Astrocyte of the cerebellum (primary cell): ENCODE measurements at regions not wholly inside any gene's neighbourhood (a gene's known extent, or its start where the extent isn't known, plus 50 kb on each side); places are given as distances from the start of the nearest gene placed in this dataset.

Experiments used
- DNase-seq: peaks from one replicate; pipeline ENCODE4 v3.0.0-alpha.2; 2011; ENCODE audit warnings: low read depth
- H3K4me3 ChIP-seq: 2 replicates; pipeline ENCODE4 v1.5.1; 2011; ENCODE audit warnings: mild to moderate bottlenecking, low read depth, low read length, moderate library complexity
- in situ Hi-C: cut with HindIII; loops from 2 replicates; pipeline ENCODE4 v1.10.0; 2017; ENCODE audit warnings: low sequenced_read_pairs
- TF ChIP-seq, protein P1 (sequence below): IDR thresholded peaks from 2 replicates; pipeline ENCODE4 v1.5.1; 2012; ENCODE audit warnings: low read length, low read depth, moderate library complexity, mild to moderate bottlenecking; ENCODE audit errors: missing control alignments

DNA sequence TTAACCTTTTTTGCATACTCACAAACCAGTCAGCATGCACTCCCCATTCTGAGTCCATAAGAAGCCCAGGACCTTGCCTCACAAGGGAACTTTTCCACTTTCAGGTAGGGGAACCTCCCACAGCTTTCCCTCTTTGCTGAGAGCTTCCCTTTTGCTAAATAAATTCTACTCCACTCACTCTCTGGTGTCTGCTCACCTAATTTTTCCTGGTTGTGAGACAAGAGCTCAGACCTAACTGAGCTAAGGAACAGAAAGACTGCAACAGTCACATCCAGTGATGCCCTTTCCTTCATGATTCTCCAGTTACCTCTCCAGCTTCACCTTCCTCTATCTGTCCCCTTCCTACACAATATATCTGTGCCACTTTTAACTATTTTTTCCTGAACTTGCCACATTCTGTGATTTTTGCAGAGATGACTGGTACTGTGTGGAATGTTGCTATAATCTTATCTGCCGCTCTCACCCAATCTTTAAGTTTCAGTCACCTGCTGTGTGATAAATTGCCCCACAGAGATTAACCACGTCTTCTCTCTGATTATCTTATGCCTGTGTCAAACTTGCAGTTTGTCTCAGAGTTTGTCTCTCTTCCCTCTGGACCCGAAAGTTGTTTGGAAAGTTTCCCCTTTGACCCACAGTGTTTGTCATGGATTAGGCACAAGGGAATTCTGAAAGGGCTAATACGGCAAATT, 737.1 kb upstream of the FLRT2 start:
- in situ Hi-C loops, result no loop called here
- TF ChIP-seq, protein P1, sequence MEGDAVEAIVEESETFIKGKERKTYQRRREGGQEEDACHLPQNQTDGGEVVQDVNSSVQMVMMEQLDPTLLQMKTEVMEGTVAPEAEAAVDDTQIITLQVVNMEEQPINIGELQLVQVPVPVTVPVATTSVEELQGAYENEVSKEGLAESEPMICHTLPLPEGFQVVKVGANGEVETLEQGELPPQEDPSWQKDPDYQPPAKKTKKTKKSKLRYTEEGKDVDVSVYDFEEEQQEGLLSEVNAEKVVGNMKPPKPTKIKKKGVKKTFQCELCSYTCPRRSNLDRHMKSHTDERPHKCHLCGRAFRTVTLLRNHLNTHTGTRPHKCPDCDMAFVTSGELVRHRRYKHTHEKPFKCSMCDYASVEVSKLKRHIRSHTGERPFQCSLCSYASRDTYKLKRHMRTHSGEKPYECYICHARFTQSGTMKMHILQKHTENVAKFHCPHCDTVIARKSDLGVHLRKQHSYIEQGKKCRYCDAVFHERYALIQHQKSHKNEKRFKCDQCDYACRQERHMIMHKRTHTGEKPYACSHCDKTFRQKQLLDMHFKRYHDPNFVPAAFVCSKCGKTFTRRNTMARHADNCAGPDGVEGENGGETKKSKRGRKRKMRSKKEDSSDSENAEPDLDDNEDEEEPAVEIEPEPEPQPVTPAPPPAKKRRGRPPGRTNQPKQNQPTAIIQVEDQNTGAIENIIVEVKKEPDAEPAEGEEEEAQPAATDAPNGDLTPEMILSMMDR, result no peak
- no peak overlapping the region for H3K4me3 ChIP-seq

DNA sequence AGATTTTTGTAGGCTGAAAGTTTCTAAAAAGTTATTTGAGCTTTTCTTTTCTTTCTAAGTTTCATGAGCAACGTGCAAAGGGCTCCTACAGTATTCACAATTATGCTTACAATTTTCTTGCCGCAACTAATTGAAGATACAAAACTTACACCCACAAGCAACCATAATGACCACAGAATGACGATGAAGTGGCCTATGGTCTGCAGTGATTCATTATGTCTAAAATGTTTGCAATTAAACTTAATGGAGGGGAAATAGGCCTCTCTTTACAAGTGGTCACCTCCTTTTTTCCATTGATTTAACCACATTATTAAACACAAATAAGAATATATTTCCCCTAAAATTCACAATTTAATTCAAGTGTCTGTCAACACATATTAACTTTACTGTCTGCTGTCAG, 732.6 kb upstream of the FLRT2 start:
- TF ChIP-seq, protein P1, result no peak
- in situ Hi-C loops, result no loop called here
- DNase-seq, result no peak

More for the DNA sequence above, 737.1 kb upstream of the FLRT2 start:
- DNase-seq, result no peak

DNA sequence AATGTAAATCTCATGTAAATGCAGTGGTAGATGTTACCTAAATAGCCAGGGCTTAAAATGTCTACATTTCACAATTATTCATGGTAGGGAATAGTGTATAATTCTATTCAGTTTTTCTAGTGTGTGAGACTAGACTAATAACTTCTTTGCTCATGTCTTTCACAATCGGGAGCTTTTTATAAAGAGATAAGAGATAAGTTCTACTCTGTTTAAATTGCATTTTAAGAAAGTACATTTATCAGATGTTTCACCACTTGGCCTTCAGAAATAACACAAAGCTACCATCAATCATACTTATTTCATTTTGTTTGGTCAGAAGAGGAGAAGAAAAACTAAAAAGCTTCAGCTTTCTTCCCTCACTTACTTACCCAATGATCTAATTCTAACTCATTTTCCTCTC, 725.5 kb upstream of the FLRT2 start:
- H3K4me3 ChIP-seq, result no peak overlapping the region
- DNase-seq, result no peak
- TF ChIP-seq, protein P1, result no peak
- in situ Hi-C loops, result no loop called here

More for the DNA sequence above, 732.6 kb upstream of the FLRT2 start:
- H3K4me3 ChIP-seq, result no peak overlapping the region

DNA sequence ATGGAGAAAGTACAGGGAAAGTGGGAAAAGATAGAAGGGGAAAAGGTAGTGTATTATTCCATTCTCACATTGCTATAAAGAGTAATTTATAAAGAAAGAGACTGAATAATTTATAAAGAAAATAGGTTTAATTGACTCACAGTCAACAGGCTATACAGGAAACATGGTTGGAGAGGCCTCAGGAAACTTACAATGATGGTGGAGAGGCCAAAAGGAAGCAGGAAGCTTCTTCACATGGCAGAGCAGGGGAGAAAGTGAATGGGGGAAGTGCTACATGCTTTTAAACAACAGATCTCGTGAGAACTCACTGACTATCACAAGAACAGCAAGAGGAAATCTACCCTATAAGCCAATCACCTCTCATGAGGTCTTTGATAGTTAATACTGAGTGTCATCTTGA, 725.0 kb upstream of the FLRT2 start:
- TF ChIP-seq, protein P1, result no peak
- no peak overlapping the region for H3K4me3 ChIP-seq
- no peak for DNase-seq
- in situ Hi-C loops, result no loop called here

DNA sequence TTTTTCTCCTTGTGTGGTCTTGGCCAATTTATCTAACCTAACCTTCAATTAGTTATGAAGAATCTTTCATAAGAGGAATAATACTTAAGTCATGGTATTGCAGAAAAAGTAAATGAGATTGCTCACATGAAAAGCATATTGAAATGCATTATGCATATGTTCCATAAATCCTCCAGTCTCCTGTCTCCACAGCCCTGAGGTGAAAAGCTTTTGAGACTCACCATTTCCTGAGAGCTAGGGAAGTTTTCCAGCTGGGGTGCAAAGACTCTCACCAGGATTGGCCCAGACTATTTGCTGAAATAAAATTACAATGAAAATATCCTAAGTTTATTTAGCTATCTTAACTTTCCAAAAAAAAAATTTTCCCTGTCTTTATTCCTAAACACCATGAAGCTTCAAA, 723.8 kb upstream of the FLRT2 start:
- in situ Hi-C loops, result no loop called here
- no peak for DNase-seq
- H3K4me3 ChIP-seq, result no peak overlapping the region
- TF ChIP-seq, protein P1, result no peak

DNA sequence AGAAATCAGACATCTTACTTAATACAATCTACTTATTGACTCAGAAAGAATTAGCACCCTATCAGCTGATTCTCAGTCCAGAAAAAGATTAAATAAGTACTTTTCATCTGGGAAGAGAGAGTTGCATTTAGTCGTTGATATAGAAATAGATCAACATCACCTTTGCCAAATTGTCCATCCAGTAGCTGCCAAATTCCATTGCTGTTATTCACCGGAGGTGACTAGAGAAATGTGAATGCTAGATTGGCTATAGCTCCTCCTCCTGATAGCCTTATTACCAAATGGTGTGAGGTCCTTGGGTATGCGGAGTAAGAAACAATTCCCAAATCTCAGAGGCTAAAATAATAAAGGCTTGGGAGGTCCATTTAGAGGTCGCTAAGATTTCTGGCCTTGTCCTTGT, 723.3 kb upstream of the FLRT2 start:
- TF ChIP-seq, protein P1, result no peak
- in situ Hi-C loops, result no loop called here

More for the DNA sequence above, 723.3 kb upstream of the FLRT2 start:
- DNase-seq, result peak; percentile 22
- H3K4me3 ChIP-seq, result no peak overlapping the region
